CD8-positive, alpha-beta memory T cell (primary cell): ENCODE measurements at regions not wholly inside any gene's neighbourhood (a gene's known extent, or its start where the extent isn't known, plus 50 kb on each side); places are given as distances from the start of the nearest gene placed in this dataset.

Experiments
- CTCF ChIA-PET: fragments of 350-600 bp; sonication (Branson Sonifier 250); formaldehyde crosslinking; loops from one replicate; lab custom pipeline; 2021; ENCODE audit warnings: antibody characterized with exemption; lab: Charles Lee
- POLR2A ChIA-PET: fragments of 350-600 bp; sonication (Branson Sonifier 250); formaldehyde crosslinking; loops from one replicate; lab custom pipeline; 2021; ENCODE audit warnings: antibody characterized with exemption; lab: Charles Lee
- DNase-seq, 5 donors: peaks; one replicate each; pipeline versions ENCODE4 v3.0.0 to v3.0.0-alpha.2; 2020 to 2022; ENCODE audit warnings: mixed read lengths in 1 of 5
- H3K27ac ChIP-seq: one replicate; pipeline ENCODE4 v1.7.0; 2013; ENCODE audit warnings: low read depth, mild to moderate bottlenecking, low read length, moderate library complexity
- H3K27me3 ChIP-seq: 2 replicates; pipeline ENCODE4 v1.7.0; 2013; ENCODE audit warnings: low read length, mild to moderate bottlenecking; ENCODE audit not compliant: insufficient read depth, poor library complexity, severe bottlenecking
- H3K36me3 ChIP-seq: 2 replicates; pipeline ENCODE4 v1.7.0; 2013; ENCODE audit warnings: mild to moderate bottlenecking, low read length, moderate library complexity; ENCODE audit not compliant: insufficient read depth
- H3K4me1 ChIP-seq: 2 replicates; pipeline ENCODE4 v1.7.0; 2013; ENCODE audit warnings: mild to moderate bottlenecking, low read length, moderate library complexity; ENCODE audit not compliant: insufficient read depth
- H3K4me3 ChIP-seq: 2 replicates; pipeline ENCODE4 v1.7.0; 2013; ENCODE audit warnings: mild to moderate bottlenecking, low read length
- H3K9me3 ChIP-seq: 2 replicates; pipeline ENCODE4 v1.7.0; 2013; ENCODE audit warnings: mild to moderate bottlenecking, low read length
- H3K27ac Mint-ChIP-seq, 8 donors: one replicate each; pipeline ENCODE4 v1.8.0; 2020 to 2021; ENCODE audit warnings: mixed read lengths in 8 of 8, mild to moderate bottlenecking in 6 of 8, inconsistent platforms in 3 of 8, moderate library complexity in 3 of 8
- H3K27me3 Mint-ChIP-seq, 2 donors: one replicate each; pipeline ENCODE4 v1.8.0; 2020 to 2021; ENCODE audit warnings: mixed read lengths in 2 of 2, mild to moderate bottlenecking in 1 of 2, moderate library complexity in 1 of 2
- H3K36me3 Mint-ChIP-seq, 3 donors: one replicate each; pipeline ENCODE4 v1.8.0; 2020 to 2021; ENCODE audit warnings: mixed read lengths in 3 of 3, inconsistent platforms in 1 of 3, mild to moderate bottlenecking in 1 of 3
- H3K4me1 Mint-ChIP-seq, 3 donors: one replicate each; pipeline ENCODE4 v1.8.0; 2020 to 2021; ENCODE audit warnings: mixed read lengths in 3 of 3, inconsistent platforms in 1 of 3, mild to moderate bottlenecking in 1 of 3
- H3K4me3 Mint-ChIP-seq, 7 donors: one replicate each; pipeline ENCODE4 v1.8.0; 2020 to 2021; ENCODE audit warnings: mixed read lengths in 7 of 7, mild to moderate bottlenecking in 6 of 7, moderate library complexity in 4 of 7, inconsistent platforms in 2 of 7
- H3K9me3 Mint-ChIP-seq, 5 donors: one replicate each; pipeline ENCODE4 v1.8.0; 2020 to 2022; ENCODE audit warnings: mixed read lengths in 5 of 5, mild to moderate bottlenecking in 3 of 5, moderate library complexity in 2 of 5, inconsistent platforms in 1 of 5

DNA sequence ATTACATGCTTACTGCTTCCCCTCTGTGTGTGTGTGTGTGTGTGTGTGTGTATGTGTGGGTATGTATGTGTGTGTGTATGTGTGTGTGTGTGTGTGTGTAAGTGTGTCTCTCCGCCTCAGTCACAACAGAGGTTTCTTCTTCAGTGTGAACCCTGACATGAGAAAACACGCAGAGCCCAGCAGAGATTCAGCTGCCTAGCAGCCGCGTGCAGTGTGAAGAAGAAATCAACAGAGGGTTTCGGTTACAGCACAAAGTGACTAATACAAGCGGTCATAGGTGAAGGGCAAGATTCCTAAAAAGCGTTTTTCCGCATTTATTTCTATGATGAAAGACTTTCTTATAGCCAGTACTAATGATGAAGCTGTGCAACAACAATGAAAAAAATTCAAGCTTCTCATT is 55.3 kb upstream of the ZFP42 start:
- no peak overlapping the region for H3K4me3 Mint-ChIP-seq
- no peaks in the 10 kb centered on the region for H3K4me1 Mint-ChIP-seq
- Histone ChIP-seq H3K27me3 (no peaks in the 10 kb centered on the region), H3K27ac (no peak overlapping the region), H3K9me3 (no peaks in the 10 kb centered on the region), H3K4me1 (no peaks in the 10 kb centered on the region), H3K36me3 (no peaks in the 10 kb centered on the region), H3K4me3 (no peak overlapping the region)
- ChIA-PET CTCF (no interaction called here), POLR2A (no interaction called here)
- H3K9me3 Mint-ChIP-seq = peaks cover 8 to 27% (median 20%) of the 10 kb centered on the region in 5 donors
- H3K27ac Mint-ChIP-seq = no peak overlapping the region
- H3K36me3 Mint-ChIP-seq = no peaks in the 10 kb centered on the region
- H3K27me3 Mint-ChIP-seq = no peaks in the 10 kb centered on the region
- DNase-seq = no peak

DNA sequence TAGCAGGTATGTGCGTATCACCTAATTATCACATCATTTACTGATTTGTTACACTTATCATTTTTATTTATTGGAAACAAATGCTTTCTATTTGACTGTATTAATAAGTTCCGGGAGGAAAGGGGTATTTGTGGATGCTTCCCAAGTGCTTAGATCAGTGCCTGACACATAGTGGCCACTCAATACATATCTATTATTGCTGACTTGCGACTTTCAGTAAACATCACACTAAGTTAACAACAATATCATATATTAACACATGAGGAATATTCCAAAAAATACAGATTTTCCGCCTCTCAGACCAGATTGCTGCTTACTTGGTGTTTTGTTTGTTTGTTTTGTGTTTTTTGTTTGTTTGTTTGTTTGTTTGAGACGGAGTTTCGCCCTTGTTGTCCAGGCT is 52.6 kb upstream of the ZFP42 start:
- CTCF ChIA-PET = no interaction called here
- H3K9me3 ChIP-seq = no peaks in the 10 kb centered on the region
- POLR2A ChIA-PET = no interaction called here
- H3K4me1 Mint-ChIP-seq = no peaks in the 10 kb centered on the region
- H3K9me3 Mint-ChIP-seq = peaks cover 7 to 31% (median 17%) of the 10 kb centered on the region in 5 donors
- no peak overlapping the region for H3K4me3 Mint-ChIP-seq
- H3K27me3 Mint-ChIP-seq = no peaks in the 10 kb centered on the region
- DNase-seq = no peak
- no peaks in the 10 kb centered on the region for H3K4me1 ChIP-seq
- no peaks in the 10 kb centered on the region for H3K27me3 ChIP-seq
- no peak overlapping the region for H3K27ac Mint-ChIP-seq
- H3K36me3 ChIP-seq = no peaks in the 10 kb centered on the region
- no peaks in the 10 kb centered on the region for H3K36me3 Mint-ChIP-seq
- H3K4me3 ChIP-seq = no peak overlapping the region
- H3K27ac ChIP-seq = no peak overlapping the region

- H3K4me1 ChIP-seq = no peaks in the 10 kb centered on the region
- no peak overlapping the region for H3K4me3 ChIP-seq
- no peaks in the 10 kb centered on the region for H3K27me3 Mint-ChIP-seq
- no peaks in the 10 kb centered on the region for H3K36me3 ChIP-seq
- H3K4me1 Mint-ChIP-seq = no peaks in the 10 kb centered on the region
- H3K9me3 Mint-ChIP-seq = peaks cover 9 to 33% (median 17%) of the 10 kb centered on the region in 5 donors
- H3K27ac ChIP-seq = no peak overlapping the region
- no peak for DNase-seq
- no peaks in the 10 kb centered on the region for H3K27me3 ChIP-seq
- no peak overlapping the region for H3K4me3 Mint-ChIP-seq
- ChIA-PET CTCF (no interaction called here), POLR2A (no interaction called here)
- H3K27ac Mint-ChIP-seq = no peak overlapping the region
- no peaks in the 10 kb centered on the region for H3K9me3 ChIP-seq
- H3K36me3 Mint-ChIP-seq = no peaks in the 10 kb centered on the region
These were observed 51.4 kb upstream of the ZFP42 start for GRCh38 chr4:187944179-187944578.
